Progenitor cell of endocrine pancreas (in vitro differentiated cells): ENCODE measurements at regions not wholly inside any gene's neighbourhood (a gene's known extent, or its start where the extent isn't known, plus 50 kb on each side); places are given as distances from the start of the nearest gene placed in this dataset.

ENCODE experiments used
- DNase-seq: peaks from one replicate; pipeline ENCODE4 v3.0.0; 2021; ENCODE audit warnings: low spot score; ENCODE audit not compliant: unreplicated experiment
- H3K27ac Mint-ChIP-seq: 2 replicates; pipeline ENCODE4 v1.8.0; 2021; ENCODE audit warnings: mild to moderate bottlenecking, moderate library complexity, mixed read lengths
- H3K27me3 Mint-ChIP-seq: 2 replicates; pipeline ENCODE4 v1.8.0; 2021; ENCODE audit warnings: mixed read lengths
- H3K36me3 Mint-ChIP-seq: 2 replicates; pipeline ENCODE4 v1.8.0; 2022; ENCODE audit warnings: mixed read lengths; ENCODE audit not compliant: insufficient read depth
- H3K4me1 Mint-ChIP-seq: 2 replicates; pipeline ENCODE4 v1.8.0; 2021; ENCODE audit warnings: low read depth, mixed read lengths
- H3K4me3 Mint-ChIP-seq: 2 replicates; pipeline ENCODE4 v1.8.0; 2021; ENCODE audit warnings: low read depth, mild to moderate bottlenecking, moderate library complexity, mixed read lengths
- H3K9me3 Mint-ChIP-seq: 2 replicates; pipeline ENCODE4 v1.8.0; 2021; ENCODE audit warnings: low read depth, mixed read lengths
- TF ChIP-seq, protein P1 (sequence below): fragments of 200-600 bp; sonication (generic); IDR thresholded peaks from one replicate; pipeline ENCODE4 v1.5.0; 2021; ENCODE audit warnings: antibody characterized with exemption, mild to moderate bottlenecking; ENCODE audit not compliant: unreplicated experiment

DNA sequence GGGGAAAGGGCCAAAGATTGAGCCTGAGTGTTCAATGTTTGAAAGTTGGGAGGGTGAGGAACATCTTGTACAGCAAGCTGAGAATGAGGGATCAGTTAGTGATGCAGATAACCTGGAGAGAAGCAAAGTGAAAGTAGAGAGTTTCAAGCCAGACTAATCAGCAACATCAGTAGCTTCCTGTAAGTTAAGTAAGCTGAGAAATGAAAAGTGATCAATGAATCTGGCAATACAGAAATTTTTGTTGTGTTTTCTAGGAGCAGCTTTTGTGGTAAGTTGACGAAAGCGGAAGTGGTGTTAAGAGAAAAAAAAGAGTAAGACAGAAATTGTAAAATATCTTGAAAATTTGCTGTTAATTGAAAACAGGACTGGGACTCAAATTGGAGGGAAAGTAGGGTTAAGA, 855.5 kb upstream of the MAP3K7 start:
- TF ChIP-seq, protein P1, sequence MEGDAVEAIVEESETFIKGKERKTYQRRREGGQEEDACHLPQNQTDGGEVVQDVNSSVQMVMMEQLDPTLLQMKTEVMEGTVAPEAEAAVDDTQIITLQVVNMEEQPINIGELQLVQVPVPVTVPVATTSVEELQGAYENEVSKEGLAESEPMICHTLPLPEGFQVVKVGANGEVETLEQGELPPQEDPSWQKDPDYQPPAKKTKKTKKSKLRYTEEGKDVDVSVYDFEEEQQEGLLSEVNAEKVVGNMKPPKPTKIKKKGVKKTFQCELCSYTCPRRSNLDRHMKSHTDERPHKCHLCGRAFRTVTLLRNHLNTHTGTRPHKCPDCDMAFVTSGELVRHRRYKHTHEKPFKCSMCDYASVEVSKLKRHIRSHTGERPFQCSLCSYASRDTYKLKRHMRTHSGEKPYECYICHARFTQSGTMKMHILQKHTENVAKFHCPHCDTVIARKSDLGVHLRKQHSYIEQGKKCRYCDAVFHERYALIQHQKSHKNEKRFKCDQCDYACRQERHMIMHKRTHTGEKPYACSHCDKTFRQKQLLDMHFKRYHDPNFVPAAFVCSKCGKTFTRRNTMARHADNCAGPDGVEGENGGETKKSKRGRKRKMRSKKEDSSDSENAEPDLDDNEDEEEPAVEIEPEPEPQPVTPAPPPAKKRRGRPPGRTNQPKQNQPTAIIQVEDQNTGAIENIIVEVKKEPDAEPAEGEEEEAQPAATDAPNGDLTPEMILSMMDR: no peak
- no peak overlapping the region for H3K27ac Mint-ChIP-seq
- no peaks in the 10 kb centered on the region for H3K4me1 Mint-ChIP-seq
- no peaks in the 10 kb centered on the region for H3K9me3 Mint-ChIP-seq
- H3K4me3 Mint-ChIP-seq: no peak overlapping the region
- DNase-seq: no peak
- H3K27me3 Mint-ChIP-seq: no peaks in the 10 kb centered on the region
- no peaks in the 10 kb centered on the region for H3K36me3 Mint-ChIP-seq

DNA sequence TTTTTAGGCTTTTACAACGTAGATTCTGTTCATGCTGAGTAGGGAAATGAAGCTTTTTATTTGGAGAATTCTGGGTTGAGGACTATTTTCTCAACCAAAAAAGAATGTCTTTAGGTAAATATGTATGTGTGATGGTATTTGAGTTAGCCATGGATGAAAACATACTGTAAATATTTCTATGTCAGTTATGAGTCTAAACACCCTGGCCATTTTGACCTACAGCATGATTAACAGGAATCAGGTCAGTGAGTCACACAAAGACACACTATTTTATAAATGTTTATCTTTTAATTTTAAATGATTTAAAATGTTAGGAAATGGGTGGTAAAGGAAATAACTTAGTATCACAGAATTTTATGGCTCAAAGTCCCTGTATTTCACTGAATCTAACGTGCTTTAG, 851.7 kb upstream of the MAP3K7 start:
- TF ChIP-seq, protein P1: no peak
- no peak overlapping the region for H3K4me3 Mint-ChIP-seq
- H3K9me3 Mint-ChIP-seq: no peaks in the 10 kb centered on the region
- no peaks in the 10 kb centered on the region for H3K4me1 Mint-ChIP-seq
- no peaks in the 10 kb centered on the region for H3K36me3 Mint-ChIP-seq
- no peak for DNase-seq
- H3K27ac Mint-ChIP-seq: no peak overlapping the region
- H3K27me3 Mint-ChIP-seq: no peaks in the 10 kb centered on the region

DNA sequence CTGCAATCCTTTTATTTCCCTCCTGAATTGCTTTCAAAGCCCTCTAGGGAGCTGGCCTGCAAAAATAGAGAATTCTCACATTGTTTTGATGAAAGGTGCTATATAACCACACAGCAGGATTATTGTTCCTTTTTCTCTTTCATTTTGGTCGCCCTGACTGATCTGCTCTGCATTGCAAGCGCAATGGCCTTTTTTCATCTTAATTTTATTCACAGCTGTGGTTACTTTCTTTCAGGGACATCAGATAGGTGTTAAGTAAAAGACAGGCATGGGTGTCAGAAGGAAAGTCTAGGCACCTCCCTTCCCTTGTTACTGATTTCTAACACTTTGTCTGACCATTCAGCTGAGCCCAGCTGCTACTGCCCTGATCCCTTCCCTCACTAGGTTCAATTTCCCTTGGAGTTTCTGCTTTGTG, 850.5 kb upstream of the MAP3K7 start:
- DNase-seq: no peak
- TF ChIP-seq, protein P1: no peak
- Mint-ChIP-seq H3K36me3 (no peaks in the 10 kb centered on the region), H3K27ac (no peak overlapping the region), H3K4me1 (no peaks in the 10 kb centered on the region), H3K9me3 (no peaks in the 10 kb centered on the region), H3K27me3 (no peaks in the 10 kb centered on the region), H3K4me3 (no peak overlapping the region)

DNA sequence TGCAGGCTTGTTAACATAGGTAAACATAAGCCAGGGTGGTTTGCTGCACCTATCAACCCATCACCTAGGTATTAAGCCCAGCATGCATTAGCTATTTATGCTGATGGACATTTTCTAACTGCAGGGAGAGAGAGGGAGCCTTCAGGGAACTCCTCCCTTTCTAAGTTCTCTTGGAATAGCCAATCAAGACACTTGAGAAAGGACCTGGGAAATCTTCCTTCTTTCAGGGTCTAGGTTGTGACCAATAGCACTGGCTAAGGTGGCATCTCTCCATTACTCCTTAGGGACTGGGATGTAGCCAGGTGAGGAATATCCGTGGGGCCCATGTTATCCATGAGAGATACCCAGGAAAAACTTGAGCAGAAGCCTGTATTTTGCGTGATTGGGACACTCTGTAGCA, 849.6 kb upstream of the MAP3K7 start:
- H3K9me3 Mint-ChIP-seq: no peaks in the 10 kb centered on the region
- no peaks in the 10 kb centered on the region for H3K36me3 Mint-ChIP-seq
- TF ChIP-seq, protein P1: no peak
- H3K4me1 Mint-ChIP-seq: no peaks in the 10 kb centered on the region
- no peak overlapping the region for H3K27ac Mint-ChIP-seq
- no peak overlapping the region for H3K4me3 Mint-ChIP-seq
- DNase-seq: no peak
- no peaks in the 10 kb centered on the region for H3K27me3 Mint-ChIP-seq

DNA sequence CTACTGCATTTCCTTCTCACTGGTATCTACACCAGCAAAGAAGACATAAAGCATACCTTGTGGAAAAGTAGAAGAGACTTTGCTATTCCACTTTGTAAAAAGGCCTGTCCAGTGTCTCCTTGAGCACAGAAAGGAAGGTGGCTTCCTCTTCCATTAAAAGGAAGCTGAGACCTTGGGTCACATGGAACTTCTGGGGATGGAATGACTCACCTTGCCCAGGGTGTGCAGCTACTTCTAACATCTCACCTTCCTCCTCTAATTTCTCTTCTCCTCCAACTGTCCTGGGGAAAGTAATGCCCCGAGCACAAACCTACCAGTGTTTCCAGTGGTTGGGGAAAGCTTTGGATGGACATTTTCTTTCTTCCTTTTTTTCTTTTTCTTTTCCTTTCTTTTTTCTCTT, 848.8 kb upstream of the MAP3K7 start:
- no peaks in the 10 kb centered on the region for H3K36me3 Mint-ChIP-seq
- H3K4me1 Mint-ChIP-seq: no peaks in the 10 kb centered on the region
- no peak overlapping the region for H3K27ac Mint-ChIP-seq
- no peaks in the 10 kb centered on the region for H3K27me3 Mint-ChIP-seq
- no peak overlapping the region for H3K4me3 Mint-ChIP-seq
- TF ChIP-seq, protein P1: no peak
- no peaks in the 10 kb centered on the region for H3K9me3 Mint-ChIP-seq
- DNase-seq: no peak

DNA sequence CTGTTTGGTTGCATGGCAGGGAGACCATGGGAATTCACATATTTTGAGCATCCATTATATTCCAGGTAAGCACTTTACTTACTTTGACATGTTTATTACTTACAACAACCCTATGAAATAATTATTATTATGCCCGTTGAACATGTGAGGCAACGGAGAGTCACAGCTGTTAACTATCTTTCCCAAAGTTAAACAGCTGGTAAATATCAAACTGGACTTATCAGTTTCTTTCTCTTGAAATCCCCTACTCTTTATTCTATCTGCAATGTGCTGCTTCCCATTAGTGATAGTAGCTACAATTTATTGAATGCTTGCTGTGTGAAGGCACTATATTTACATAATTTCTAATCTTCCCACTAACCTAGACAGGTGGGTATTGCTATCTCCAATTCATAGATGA, 847.7 kb upstream of the MAP3K7 start:
- no peak overlapping the region for H3K27ac Mint-ChIP-seq
- no peaks in the 10 kb centered on the region for H3K36me3 Mint-ChIP-seq
- TF ChIP-seq, protein P1: no peak
- H3K4me3 Mint-ChIP-seq: no peak overlapping the region
- no peaks in the 10 kb centered on the region for H3K9me3 Mint-ChIP-seq
- no peak for DNase-seq
- H3K4me1 Mint-ChIP-seq: no peaks in the 10 kb centered on the region
- H3K27me3 Mint-ChIP-seq: no peaks in the 10 kb centered on the region
